H1 (cell line): ENCODE measurements at regions not wholly inside any gene's neighbourhood (a gene's known extent, or its start where the extent isn't known, plus 50 kb on each side); places are given as distances from the start of the nearest gene placed in this dataset.

Experiments used
- CTCF ChIA-PET: fragments of 300-600 bp; sonication (Branson Sonifier 250); formaldehyde crosslinking; loops from one replicate; lab custom pipeline; 2021; ENCODE audit not compliant: partially characterized antibody; lab: Charles Lee
- POLR2A ChIA-PET: fragments of 300-600 bp; sonication (Branson Sonifier 250); formaldehyde crosslinking; loops from one replicate; lab custom pipeline; 2021; ENCODE audit warnings: inconsistent platforms; ENCODE audit not compliant: partially characterized antibody; lab: Charles Lee
- DNase-seq, 2 experiments: peaks; one replicate each; pipeline versions ENCODE4 v3.0.0 to v3.0.0-alpha.2; 2010 to 2022; ENCODE audit warnings: low spot score in 2 of 2, low read depth in 1 of 2, mixed read lengths in 1 of 2
- FAIRE-seq: peaks from 2 replicates; lab custom pipeline; 2011; peaks lifted over from hg19 to GRCh38; lab: Jason Lieb, UNC
- H2AFZ ChIP-seq: 2 replicates; pipeline ENCODE4 v1.8.1; 2012; ENCODE audit warnings: low read length, inconsistent platforms
- H2AK5ac ChIP-seq: 2 replicates; pipeline ENCODE4 v1.6.1; 2013; ENCODE audit warnings: low read depth, low read length
- H2BK120ac ChIP-seq: replicated peaks from 2 replicates; pipeline ENCODE3; 2013; ENCODE audit warnings: low read depth, low read length, inconsistent platforms
- H2BK12ac ChIP-seq: 2 replicates; pipeline ENCODE4 v1.6.1; 2013; ENCODE audit warnings: low read depth, low read length
- H2BK15ac ChIP-seq: 2 replicates; pipeline ENCODE4 v1.6.1; 2013; ENCODE audit warnings: low read length
- H2BK20ac ChIP-seq: 2 replicates; pipeline ENCODE4 v1.6.1; 2013; ENCODE audit warnings: low read length
- H2BK5ac ChIP-seq: 2 replicates; pipeline ENCODE4 v1.6.1; 2013; ENCODE audit warnings: low read depth, low read length
- H3K14ac ChIP-seq: 2 replicates; pipeline ENCODE4 v1.6.1; 2013; ENCODE audit warnings: inconsistent platforms; ENCODE audit not compliant: insufficient read length
- H3K18ac ChIP-seq: 2 replicates; pipeline ENCODE4 v1.6.1; 2013; ENCODE audit warnings: low read length; ENCODE audit errors: extremely low read depth
- H3K23ac ChIP-seq: 2 replicates; pipeline ENCODE4 v1.6.1; 2013; ENCODE audit warnings: inconsistent platforms; ENCODE audit not compliant: insufficient read length
- H3K23me2 ChIP-seq: 2 replicates; pipeline ENCODE4 v1.6.1; 2013; ENCODE audit warnings: low read depth, low read length
- H3K27ac ChIP-seq: 2 replicates; pipeline ENCODE4 v1.6.1; 2011; ENCODE audit warnings: low read depth, low read length, inconsistent platforms
- H3K27me3 ChIP-seq, 4 experiments: replicated peaks in 1 of 4; 1 replicate in 1 of 4; 2 replicates in 3 of 4; pipeline versions ENCODE4 v1.6.1 to v1.8.1; 2011 to 2013; ENCODE audit warnings: low read length in 3 of 4, mild to moderate bottlenecking in 3 of 4, inconsistent platforms in 2 of 4, mixed read lengths in 2 of 4, moderate library complexity in 1 of 4; ENCODE audit not compliant: control insufficient read depth in 3 of 4, insufficient read depth in 3 of 4; ENCODE audit errors: extremely low read depth in 1 of 4
- H3K36me3 ChIP-seq, 4 experiments: 2 replicates each; pipeline versions ENCODE4 v1.6.1 to v1.8.1; 2011 to 2013; ENCODE audit warnings: mild to moderate bottlenecking in 4 of 4, low read length in 3 of 4, moderate library complexity in 2 of 4, control low read depth in 1 of 4, inconsistent platforms in 1 of 4; ENCODE audit not compliant: insufficient read depth in 4 of 4, control insufficient read depth in 2 of 4
- H3K4ac ChIP-seq: replicated peaks from 2 replicates; pipeline ENCODE3; 2013; ENCODE audit warnings: low read length, low read depth, mixed read lengths, inconsistent platforms; ENCODE audit not compliant: insufficient read length
- H3K4me1 ChIP-seq, 4 experiments: replicated peaks in 1 of 4; 1 replicate in 1 of 4; 2 replicates in 3 of 4; pipeline versions ENCODE4 v1.6.1 to v1.8.1; 2011 to 2013; ENCODE audit warnings: low read length in 3 of 4, inconsistent platforms in 2 of 4, mixed read lengths in 1 of 4; ENCODE audit not compliant: insufficient read depth in 4 of 4, control insufficient read depth in 3 of 4
- H3K4me2 ChIP-seq, 2 experiments: 2 replicates each; pipeline versions ENCODE4 v1.6.1 to v1.8.1; 2011 to 2013; ENCODE audit warnings: low read depth in 2 of 2, low read length in 2 of 2, control low read depth in 1 of 2, inconsistent platforms in 1 of 2, mild to moderate bottlenecking in 1 of 2; ENCODE audit not compliant: insufficient read depth in 1 of 2
- H3K4me3 ChIP-seq, 4 experiments: fragments of 200-600, 300-600 bp in 1 of 4; sonication (generic), shearing (Covaris generic), sonication (Bioruptor Twin) in 1 of 4; 2 replicates each; pipeline versions ENCODE4 v1.5.1 to v1.8.1; 2011 to 2016; ENCODE audit warnings: low read length in 4 of 4, low read depth in 3 of 4, control low read depth in 2 of 4, inconsistent platforms in 2 of 4, mild to moderate bottlenecking in 2 of 4, mixed read lengths in 1 of 4, moderate library complexity in 1 of 4; ENCODE audit not compliant: insufficient read depth in 2 of 4; ENCODE audit errors: extremely low read depth in 1 of 4
- H3K56ac ChIP-seq: replicated peaks from 2 replicates; pipeline ENCODE3; 2013; ENCODE audit warnings: low read depth, mild to moderate bottlenecking, mixed read lengths, low read length, inconsistent platforms; ENCODE audit not compliant: insufficient read length
- H3K79me1 ChIP-seq: 2 replicates; pipeline ENCODE4 v1.6.1; 2013; ENCODE audit warnings: low read depth, low read length, control low read depth
- H3K79me2 ChIP-seq, 2 experiments: 2 replicates each; pipeline versions ENCODE4 v1.6.1 to v1.8.1; 2012 to 2013; ENCODE audit warnings: low read length in 2 of 2, mild to moderate bottlenecking in 2 of 2, inconsistent platforms in 1 of 2; ENCODE audit not compliant: insufficient read depth in 2 of 2, control insufficient read depth in 1 of 2
- H3K9ac ChIP-seq, 4 experiments: replicated peaks in 1 of 4; 1 replicate in 1 of 4; 2 replicates in 3 of 4; pipeline versions ENCODE4 v1.6.1 to v1.8.1; 2011 to 2013; ENCODE audit warnings: low read depth in 3 of 4, low read length in 3 of 4, control low read depth in 2 of 4, mild to moderate bottlenecking in 2 of 4, moderate library complexity in 2 of 4, inconsistent platforms in 1 of 4; ENCODE audit errors: extremely low read depth in 1 of 4
- H3K9me3 ChIP-seq, 2 experiments: 2 replicates each; pipeline versions ENCODE4 v1.6.1 to v1.8.1; 2012 to 2013; ENCODE audit warnings: mild to moderate bottlenecking in 2 of 2, moderate library complexity in 2 of 2, control low read depth in 1 of 2, inconsistent platforms in 1 of 2, low read depth in 1 of 2, low read length in 1 of 2, mixed read lengths in 1 of 2; ENCODE audit not compliant: insufficient read depth in 2 of 2
- H4K20me1 ChIP-seq, 2 experiments: replicated peaks in 1 of 2; 2 replicates each; pipeline versions ENCODE3 to v1.8.1; 2011 to 2013; ENCODE audit warnings: inconsistent platforms in 2 of 2, low read length in 2 of 2, mild to moderate bottlenecking in 1 of 2; ENCODE audit not compliant: insufficient read depth in 2 of 2, control insufficient read depth in 1 of 2
- H4K5ac ChIP-seq: 2 replicates; pipeline ENCODE4 v1.6.1; 2013; ENCODE audit warnings: low read length, low read depth, mixed read lengths, inconsistent platforms; ENCODE audit not compliant: insufficient read length
- H4K8ac ChIP-seq: 2 replicates; pipeline ENCODE4 v1.8.0; 2013; ENCODE audit warnings: mild to moderate bottlenecking, moderate library complexity, low read length, inconsistent platforms; ENCODE audit not compliant: insufficient read depth; ENCODE audit errors: extremely low read depth
- H4K91ac ChIP-seq: replicated peaks from 2 replicates; pipeline ENCODE3; 2013; ENCODE audit warnings: low read length, mixed read lengths, inconsistent platforms; ENCODE audit not compliant: insufficient read length
- CHD1 ChIP-seq: IDR thresholded peaks from 2 replicates; pipeline ENCODE4 v1.6.1; 2012; ENCODE audit warnings: low read depth, low read length, improper control_type of control experiment
- RXRA ChIP-seq: IDR thresholded peaks from 2 replicates; pipeline ENCODE4 v1.6.1; 2011; ENCODE audit warnings: low read depth, mild to moderate bottlenecking, low read length, moderate library complexity; ENCODE audit not compliant: insufficient read depth
- SIN3A ChIP-seq, 2 experiments: IDR thresholded peaks in 1 of 2; conservative IDR thresholded peaks in 1 of 2; 2 replicates each; pipeline ENCODE4 v1.6.1; 2011 to 2012; ENCODE audit warnings: low read length in 2 of 2, improper control_type of control experiment in 1 of 2, low read depth in 1 of 2, mild to moderate bottlenecking in 1 of 2
- TBP ChIP-seq: IDR thresholded peaks from 2 replicates; pipeline ENCODE4 v1.6.1; 2011; ENCODE audit warnings: low read depth, low read length, improper control_type of control experiment
- WGBS, 2 experiments: shearing (Covaris generic) in 1 of 2; methylation state at CpG; one replicate each; pipeline versions ENCODE4 v1.1.6 to v1.1.7; 2013 to 2015; ENCODE audit warnings: low lambda C conversion rate in 2 of 2, mixed read lengths in 2 of 2, inconsistent platforms in 1 of 2, low coverage in 1 of 2, missing lambda C conversion rate in 1 of 2; ENCODE audit not compliant: insufficient replicate concordance in 2 of 2, insufficient coverage in 1 of 2, insufficient read length in 1 of 2; ENCODE audit errors: extremely low coverage in 1 of 2, missing lambda C conversion rate in 1 of 2; 5-methylcytosine and 5-hydroxymethylcytosine counted together

- Histone ChIP-seq H2BK120ac (no peak overlapping the region), H3K4ac (no peak overlapping the region), H3K4me1 (no peaks in the 10 kb centered on the region), H3K18ac (no peak overlapping the region), H3K4me3 (no peak overlapping the region), H4K8ac (no peak overlapping the region), H4K91ac (no peak overlapping the region), H3K23ac (no peak overlapping the region), H3K4me2 (no peak overlapping the region), H3K56ac (no peak overlapping the region), H2AFZ (no peak overlapping the region), H2BK12ac (no peak overlapping the region), H2AK5ac (no peak overlapping the region), H3K9me3 (no peaks in the 10 kb centered on the region), H2BK15ac (no peak overlapping the region), H4K20me1 (no peaks in the 10 kb centered on the region), H3K14ac (no peak overlapping the region), H3K27me3 (no peaks in the 10 kb centered on the region), H3K36me3 (no peaks in the 10 kb centered on the region), H4K5ac (no peak overlapping the region), H2BK20ac (no peak overlapping the region), H3K9ac (no peak overlapping the region), H2BK5ac (no peak overlapping the region), H3K79me1 (no peaks in the 10 kb centered on the region), H3K79me2 (no peaks in the 10 kb centered on the region), H3K23me2 (no peaks in the 10 kb centered on the region), H3K27ac (no peak overlapping the region)
- ChIA-PET CTCF (interaction anchor here (0.6 to 1.4 kb wide), 4 partner anchors 10 to 337 kb away, joined by 3 to 6 read pairs (median 4); no protein-coding TSS in a partner anchor), POLR2A (no interaction called here)
- DNase-seq: no peak
- FAIRE-seq: no peak
- WGBS, 2 experiments: 95% methylated on average over 3 of the region's 3 CpGs; no CpG with 5 or more reads in 1 of the 2 experiments
- TF ChIP-seq TBP (no peak), CHD1 (no peak), RXRA (no peak), SIN3A (conservative IDR thresholded peaks at IDR 0.05 in 1 of 2, IDR thresholded peaks at IDR 0.05 in 1 of 2; ENCODE audit: low read depth in 1 of 2, low read length in 2 of 2) (no peak)
These were observed 821.3 kb downstream of the TFAP2A start for GRCh38 chr6:9593554-9593953.
